Thoracic aorta (tissue), 2 donors: ENCODE measurements at regions not wholly inside any gene's neighbourhood (a gene's known extent, or its start where the extent isn't known, plus 50 kb on each side); places are given as distances from the start of the nearest gene placed in this dataset.

ENCODE experiments used
- ATAC-seq: fragments of 150-250 bp; one replicate; pipeline ENCODE4 v1.8.0; 2017; ENCODE audit warnings: low read depth; ENCODE audit not compliant: insufficient number of reproducible peaks, low FRiP score
- DNase-seq: peaks from one replicate; pipeline ENCODE4 v3.0.0-alpha.2; 2020; ENCODE audit warnings: low spot score
- H3K27ac ChIP-seq, 2 donors: fragments of 200-600 bp; sonication (generic); 1 replicate in 1 of 2; 2 replicates in 1 of 2; pipeline ENCODE4 v1.5.1; 2016; ENCODE audit warnings: mild to moderate bottlenecking in 2 of 2, moderate library complexity in 2 of 2
- H3K27me3 ChIP-seq: fragments of 200-600 bp; sonication (generic); replicated peaks from 2 replicates; pipeline ENCODE4 v1.6.0; 2016; ENCODE audit warnings: mild to moderate bottlenecking; ENCODE audit not compliant: insufficient read depth
- H3K36me3 ChIP-seq: fragments of 200-600 bp; sonication (generic); one replicate; pipeline ENCODE4 v1.5.1; 2016
- H3K4me1 ChIP-seq, 2 donors: fragments of 200-600 bp; sonication (generic); 1 replicate in 1 of 2; 2 replicates in 1 of 2; pipeline versions ENCODE4 v1.5.1 to v1.6.0; 2016; ENCODE audit warnings: low read depth in 2 of 2, mild to moderate bottlenecking in 1 of 2; ENCODE audit not compliant: control insufficient read depth in 1 of 2
- H3K4me3 ChIP-seq: fragments of 200-600 bp; sonication (generic); 2 replicates; pipeline ENCODE4 v1.5.1; 2016; ENCODE audit warnings: mild to moderate bottlenecking
- H3K9me3 ChIP-seq: fragments of 200-600 bp; sonication (generic); 2 replicates; pipeline ENCODE4 v1.5.1; 2016
- TF ChIP-seq, protein P1 (sequence below): fragments of 200-600 bp; sonication (generic); IDR thresholded peaks from one replicate; pipeline ENCODE4 v1.5.1; 2019; ENCODE audit warnings: antibody characterized with exemption

DNA sequence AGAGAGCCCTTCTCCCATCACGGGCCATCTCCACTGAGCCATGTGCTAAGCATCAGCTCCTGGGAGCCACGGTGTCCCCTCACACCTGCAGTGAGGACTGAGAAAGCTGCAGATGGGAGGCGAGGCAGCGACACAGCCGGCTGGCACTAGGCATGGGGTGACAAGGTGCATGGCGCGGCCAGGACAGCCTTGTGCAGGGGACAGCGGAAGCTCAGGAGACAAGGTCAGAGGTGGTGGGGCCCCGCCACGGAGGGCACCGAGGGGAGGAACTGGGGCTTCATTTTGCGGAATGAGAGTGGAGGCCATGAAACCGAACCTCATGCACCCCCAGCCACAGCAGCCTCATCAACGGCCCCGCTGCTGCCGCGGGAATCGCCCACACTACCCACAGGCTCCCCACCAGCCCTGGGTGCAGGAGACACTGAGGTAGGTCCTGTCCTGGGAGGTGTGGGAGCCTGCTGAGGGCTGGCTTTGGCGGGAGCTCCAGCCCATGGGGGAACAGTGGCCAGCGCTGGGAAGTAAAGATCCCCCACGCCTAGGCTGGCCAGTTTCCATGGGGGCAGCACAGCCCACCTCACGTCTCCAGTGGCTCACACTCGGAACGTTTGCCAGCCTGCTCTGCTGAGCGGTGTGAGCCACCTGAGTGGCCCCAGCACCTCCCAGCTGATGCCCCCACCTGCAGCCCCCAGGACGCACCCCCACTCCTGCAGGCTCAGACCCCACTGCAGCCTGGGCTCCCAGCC, 71.2 kb upstream of the INSIG1 start:
- Histone ChIP-seq H3K4me3 (no peak overlapping the region), H3K27ac (no peak overlapping the region)
- ATAC-seq = no peak

DNA sequence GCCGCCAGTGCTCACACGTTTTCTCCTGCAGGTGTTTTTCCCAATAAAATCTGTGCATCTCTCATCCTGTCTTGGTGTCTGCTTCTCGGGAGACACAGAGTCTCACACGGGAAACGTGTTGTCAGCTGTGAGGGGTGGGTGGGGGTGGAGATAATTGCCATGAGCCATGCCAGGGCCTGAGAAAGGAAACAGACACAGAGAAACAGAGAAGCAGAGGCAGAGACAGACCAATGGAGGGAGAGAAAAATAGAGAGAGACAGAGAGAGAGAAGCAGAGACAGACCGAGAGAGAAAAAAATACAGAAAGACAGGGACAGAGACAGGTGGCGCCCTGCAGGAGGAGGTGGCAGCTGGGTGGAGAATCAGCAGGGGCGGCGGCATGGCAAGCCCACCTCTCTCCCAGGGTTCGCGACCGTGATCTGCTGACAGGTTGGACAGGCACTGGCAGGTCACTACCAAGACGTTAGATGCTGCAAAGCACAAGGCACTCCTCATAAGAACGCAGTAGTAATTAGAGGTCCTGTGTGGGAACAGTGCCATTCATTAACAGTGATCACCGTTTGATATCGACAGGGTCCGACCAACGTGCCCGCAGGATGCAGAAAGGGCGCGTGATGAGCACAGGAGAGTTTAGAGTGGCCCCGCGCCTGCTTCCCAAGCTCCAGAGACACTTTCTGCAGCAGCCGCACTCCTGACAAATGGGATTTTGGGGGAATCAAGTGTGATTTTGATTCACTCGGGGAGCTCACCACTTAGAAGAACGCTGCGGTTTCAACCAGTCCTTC, 70.5 kb upstream of the INSIG1 start:
- no peak for ATAC-seq
- TF ChIP-seq, protein P1, sequence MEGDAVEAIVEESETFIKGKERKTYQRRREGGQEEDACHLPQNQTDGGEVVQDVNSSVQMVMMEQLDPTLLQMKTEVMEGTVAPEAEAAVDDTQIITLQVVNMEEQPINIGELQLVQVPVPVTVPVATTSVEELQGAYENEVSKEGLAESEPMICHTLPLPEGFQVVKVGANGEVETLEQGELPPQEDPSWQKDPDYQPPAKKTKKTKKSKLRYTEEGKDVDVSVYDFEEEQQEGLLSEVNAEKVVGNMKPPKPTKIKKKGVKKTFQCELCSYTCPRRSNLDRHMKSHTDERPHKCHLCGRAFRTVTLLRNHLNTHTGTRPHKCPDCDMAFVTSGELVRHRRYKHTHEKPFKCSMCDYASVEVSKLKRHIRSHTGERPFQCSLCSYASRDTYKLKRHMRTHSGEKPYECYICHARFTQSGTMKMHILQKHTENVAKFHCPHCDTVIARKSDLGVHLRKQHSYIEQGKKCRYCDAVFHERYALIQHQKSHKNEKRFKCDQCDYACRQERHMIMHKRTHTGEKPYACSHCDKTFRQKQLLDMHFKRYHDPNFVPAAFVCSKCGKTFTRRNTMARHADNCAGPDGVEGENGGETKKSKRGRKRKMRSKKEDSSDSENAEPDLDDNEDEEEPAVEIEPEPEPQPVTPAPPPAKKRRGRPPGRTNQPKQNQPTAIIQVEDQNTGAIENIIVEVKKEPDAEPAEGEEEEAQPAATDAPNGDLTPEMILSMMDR = no peak
- no peaks in the 10 kb centered on the region for H3K9me3 ChIP-seq
- H3K36me3 ChIP-seq = no peaks in the 10 kb centered on the region
- H3K27ac ChIP-seq = no peak overlapping the region
- H3K27me3 ChIP-seq = no peaks in the 10 kb centered on the region
- no peaks in the 10 kb centered on the region for H3K4me1 ChIP-seq
- no peak overlapping the region for H3K4me3 ChIP-seq
- DNase-seq = no peak

More for the DNA sequence above, 71.2 kb upstream of the INSIG1 start:
- TF ChIP-seq, protein P1 = no peak
- Histone ChIP-seq H3K36me3 (no peaks in the 10 kb centered on the region), H3K4me1 (no peaks in the 10 kb centered on the region), H3K27me3 (no peaks in the 10 kb centered on the region), H3K9me3 (no peaks in the 10 kb centered on the region)
- no peak for DNase-seq

DNA sequence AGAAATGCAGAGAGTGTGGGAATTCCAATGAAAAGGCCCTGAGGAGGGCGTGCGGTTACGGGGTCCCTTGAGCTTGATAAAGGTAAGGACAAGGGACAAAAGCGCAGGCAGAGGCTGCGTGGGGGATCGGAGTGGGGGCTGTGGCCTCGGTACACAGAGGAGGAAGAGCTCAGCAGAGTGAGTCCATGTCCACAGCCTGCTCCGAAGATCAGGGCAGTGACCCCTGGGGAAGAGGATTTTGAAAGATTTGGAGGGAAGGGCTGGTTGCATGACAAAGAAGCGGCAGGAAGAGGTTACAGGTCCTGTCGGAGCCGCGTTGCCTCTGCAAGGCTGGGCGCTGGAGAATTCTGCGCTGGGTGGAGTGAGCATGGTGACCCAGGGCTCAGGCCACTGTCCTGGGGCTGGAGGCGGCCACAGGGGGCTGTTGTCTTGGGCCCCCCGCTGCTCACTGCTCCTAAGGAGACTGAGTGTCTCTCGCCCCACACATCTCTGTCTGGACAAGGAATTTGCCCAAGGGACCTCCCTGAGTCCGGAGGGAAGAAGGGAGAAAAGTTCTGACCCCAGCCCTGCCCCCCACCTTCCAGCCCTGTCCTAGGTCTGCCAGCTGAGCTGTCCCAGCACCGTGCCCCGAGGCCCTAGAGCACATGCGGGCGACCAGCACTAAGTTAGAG, 69.8 kb upstream of the INSIG1 start:
- DNase-seq (no peak), ATAC-seq (no peak)
- Histone ChIP-seq H3K4me1 (no peaks in the 10 kb centered on the region), H3K4me3 (no peak overlapping the region), H3K9me3 (no peaks in the 10 kb centered on the region), H3K27ac (no peak overlapping the region), H3K36me3 (no peaks in the 10 kb centered on the region), H3K27me3 (no peaks in the 10 kb centered on the region)
- TF ChIP-seq, protein P1 = no peak

DNA sequence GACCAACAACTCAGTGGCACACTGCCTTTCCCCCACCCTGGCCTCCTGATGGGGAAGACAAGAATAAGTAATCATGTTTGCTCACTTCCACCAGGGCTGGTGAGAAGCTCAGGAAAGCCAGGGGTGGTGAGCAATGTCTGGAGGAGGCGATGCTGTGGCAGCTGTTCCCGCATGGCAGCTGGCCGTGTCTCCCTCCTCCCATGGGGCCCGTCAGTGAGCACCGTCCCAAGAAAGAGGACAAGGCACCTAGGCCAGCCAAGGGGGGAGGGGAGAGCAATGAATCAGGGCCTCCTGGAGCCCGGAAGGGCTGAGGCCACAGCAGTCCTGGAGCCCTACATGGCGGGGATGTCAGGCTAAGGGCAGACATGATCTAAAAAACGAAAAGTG, 69.2 kb upstream of the INSIG1 start:
- DNase-seq (no peak), ATAC-seq (no peak)
- no peak overlapping the region for H3K4me3 ChIP-seq
- H3K9me3 ChIP-seq = no peaks in the 10 kb centered on the region
- no peaks in the 10 kb centered on the region for H3K4me1 ChIP-seq
- TF ChIP-seq, protein P1 = no peak
- no peak overlapping the region for H3K27ac ChIP-seq
- no peaks in the 10 kb centered on the region for H3K36me3 ChIP-seq
- no peaks in the 10 kb centered on the region for H3K27me3 ChIP-seq

DNA sequence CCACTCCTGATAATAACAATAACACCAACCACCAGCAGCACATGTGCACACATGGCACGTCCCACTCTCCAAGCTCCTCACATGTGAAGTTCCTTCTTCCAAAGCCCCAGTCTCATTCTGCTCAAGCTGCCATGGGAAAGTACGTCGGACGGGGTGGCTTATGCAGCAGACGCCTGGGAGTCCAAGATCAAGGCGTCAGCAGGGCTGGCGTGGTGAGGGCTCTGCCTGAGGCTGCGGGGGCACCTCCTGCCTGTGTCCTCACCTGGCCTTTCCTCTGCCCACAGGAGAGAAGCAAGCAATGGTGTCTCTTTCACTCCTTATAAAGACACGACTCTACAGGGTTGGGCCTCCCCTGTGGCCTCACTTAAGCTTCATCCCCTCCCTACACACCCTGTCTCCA, 68.8 kb upstream of the INSIG1 start:
- Histone ChIP-seq H3K4me3 (no peak overlapping the region), H3K36me3 (no peaks in the 10 kb centered on the region), H3K27ac (no peak overlapping the region), H3K4me1 (no peaks in the 10 kb centered on the region), H3K27me3 (no peaks in the 10 kb centered on the region), H3K9me3 (no peaks in the 10 kb centered on the region)
- no peak for ATAC-seq
- no peak for DNase-seq
- TF ChIP-seq, protein P1 = no peak
